ENCODE measurements at regions not wholly inside any gene's neighbourhood (a gene's known extent, or its start where the extent isn't known, plus 50 kb on each side); places are given as distances from the start of the nearest gene placed in this dataset.

DNA sequence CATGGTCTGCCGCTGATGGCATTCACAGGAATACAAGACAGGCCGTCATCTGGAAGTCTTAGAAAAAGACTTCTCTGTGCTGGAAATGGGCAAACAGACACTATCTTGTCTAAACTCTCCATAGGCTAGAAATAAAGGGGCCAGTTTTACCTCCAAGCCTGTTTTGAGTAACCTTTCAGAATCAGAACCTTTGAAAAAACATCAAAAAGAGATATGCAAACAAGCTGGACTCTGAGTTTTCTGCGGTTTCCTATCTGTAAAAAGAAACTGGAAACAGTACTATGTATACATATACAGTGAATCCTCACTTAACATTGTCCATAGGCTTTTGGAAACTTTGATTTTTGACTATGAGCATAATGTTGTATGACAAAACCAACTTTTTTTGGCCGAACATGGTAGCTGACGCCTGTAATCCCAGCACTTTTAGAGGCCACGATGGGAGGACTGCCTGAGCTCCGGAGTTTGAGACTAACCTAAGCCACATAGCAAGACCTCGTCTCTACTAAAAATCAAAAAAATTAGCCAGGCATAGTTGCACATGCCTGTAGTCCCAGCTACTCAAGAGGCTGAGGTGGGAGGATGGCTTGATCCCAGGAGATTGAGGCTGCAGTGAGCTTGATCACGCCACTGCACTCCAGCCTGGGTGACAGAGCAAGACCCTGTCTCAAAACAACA is 92.9 kb upstream of the MAX start:
- DNase-seq (ENCODE audit: insufficient read length, low spot score) (no peak), FAIRE-seq (peak; percentile 72)
- no peak for TF ChIP-seq POLR2A (IDR thresholded peaks at IDR 0.05; ENCODE audit: low read depth, low read length)
- peak; percentile 90 for TF ChIP-seq POU2F2 (IDR thresholded peaks at IDR 0.05; ENCODE audit: low read depth, low read length)

- DNase-seq (ENCODE audit: insufficient read length, low spot score): no peak
- FAIRE-seq: no peak
- TF ChIP-seq POLR2AphosphoS5 (IDR thresholded peaks at IDR 0.05; ENCODE audit: low read depth, low read length) (no peak), POU2F2 (IDR thresholded peaks at IDR 0.05; ENCODE audit: low read depth, low read length) (no peak), PAX5 (IDR thresholded peaks at IDR 0.05; ENCODE audit: insufficient read depth, low read length, severe bottlenecking) (no peak), POLR2A (IDR thresholded peaks at IDR 0.05; ENCODE audit: low read depth, low read length) (no peak), TAF1 (IDR thresholded peaks at IDR 0.05; ENCODE audit: low read depth, low read length) (no peak), SPI1 (IDR thresholded peaks at IDR 0.05; ENCODE audit: low read depth, low read length) (no peak)
These were observed 96.0 kb upstream of the MAX start for GRCh38 chr14:65198346-65198745.

GRCh38 chr14:65200454-65200853 is 98.1 kb upstream of the MAX start:
- TF ChIP-seq POLR2AphosphoS5 (IDR thresholded peaks at IDR 0.05; ENCODE audit: low read depth, low read length) (no peak), POU2F2 (IDR thresholded peaks at IDR 0.05; ENCODE audit: low read depth, low read length) (no peak), POLR2A (IDR thresholded peaks at IDR 0.05; ENCODE audit: low read depth, low read length) (no peak), PAX5 (IDR thresholded peaks at IDR 0.05; ENCODE audit: insufficient read depth, low read length, severe bottlenecking) (no peak), TAF1 (IDR thresholded peaks at IDR 0.05; ENCODE audit: low read depth, low read length) (no peak)
- DNase-seq (ENCODE audit: insufficient read length, low spot score) (no peak), FAIRE-seq (no peak)

DNA sequence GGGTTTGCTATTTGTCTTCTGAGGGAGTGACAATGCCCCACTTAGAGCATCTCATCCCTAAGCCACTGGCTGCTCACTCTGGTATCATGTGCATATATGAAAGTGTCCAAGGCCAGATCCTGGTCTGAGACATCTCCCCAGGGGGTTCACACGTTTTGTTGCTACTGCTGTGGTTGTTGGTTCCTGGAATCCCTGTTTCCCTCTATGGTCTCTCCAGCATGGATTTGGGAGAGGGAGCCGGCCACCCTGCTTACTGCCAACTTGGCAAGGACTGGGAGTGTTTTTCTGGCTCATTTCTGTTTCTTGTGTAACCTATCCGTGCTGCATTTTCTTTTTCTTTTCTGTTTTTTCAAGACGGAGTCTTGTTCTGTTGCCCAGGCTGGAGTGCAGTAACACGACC is 101.3 kb upstream of the MAX start:
- no peak for TF ChIP-seq POLR2AphosphoS5 (IDR thresholded peaks at IDR 0.05; ENCODE audit: low read depth, low read length)
- TF ChIP-seq TAF1 (IDR thresholded peaks at IDR 0.05; ENCODE audit: low read depth, low read length): no peak
- no peak for TF ChIP-seq PAX5 (IDR thresholded peaks at IDR 0.05; ENCODE audit: insufficient read depth, low read length, severe bottlenecking)
- TF ChIP-seq POU2F2 (IDR thresholded peaks at IDR 0.05; ENCODE audit: low read depth, low read length): no peak
- no peak for TF ChIP-seq POLR2A (IDR thresholded peaks at IDR 0.05; ENCODE audit: low read depth, low read length)
- TF ChIP-seq SPI1 (IDR thresholded peaks at IDR 0.05; ENCODE audit: low read depth, low read length): no peak
- DNase-seq (ENCODE audit: insufficient read length, low spot score): no peak
- FAIRE-seq: no peak

DNA sequence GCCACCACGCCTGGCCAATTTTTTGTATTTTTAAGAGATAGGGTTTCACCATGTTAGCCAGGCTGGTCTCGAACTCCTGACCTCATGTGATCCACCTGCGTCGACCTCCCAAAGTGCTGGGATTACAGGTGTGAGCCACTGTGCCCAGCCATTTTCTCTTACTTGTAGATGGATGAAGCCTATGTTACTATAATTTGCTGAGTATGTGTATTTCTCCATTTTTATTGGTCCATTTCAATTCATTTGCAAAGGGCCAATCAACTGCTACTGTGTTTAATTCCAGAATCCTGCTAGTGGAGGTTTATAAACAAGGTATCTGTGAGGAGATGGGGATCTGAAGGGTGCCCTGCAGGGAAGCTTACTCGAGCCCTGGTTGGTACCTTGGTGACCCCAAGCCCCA is 101.7 kb upstream of the MAX start:
- no peak for TF ChIP-seq TAF1 (IDR thresholded peaks at IDR 0.05; ENCODE audit: low read depth, low read length)
- TF ChIP-seq PAX5 (IDR thresholded peaks at IDR 0.05; ENCODE audit: insufficient read depth, low read length, severe bottlenecking): no peak
- TF ChIP-seq SPI1 (IDR thresholded peaks at IDR 0.05; ENCODE audit: low read depth, low read length): no peak
- TF ChIP-seq POLR2A (IDR thresholded peaks at IDR 0.05; ENCODE audit: low read depth, low read length): no peak
- TF ChIP-seq POU2F2 (IDR thresholded peaks at IDR 0.05; ENCODE audit: low read depth, low read length): no peak
- no peak for TF ChIP-seq POLR2AphosphoS5 (IDR thresholded peaks at IDR 0.05; ENCODE audit: low read depth, low read length)
- FAIRE-seq (no peak), DNase-seq (ENCODE audit: insufficient read length, low spot score) (no peak)

GRCh38 chr14:65206078-65206447 is 103.7 kb upstream of the MAX start:
- FAIRE-seq (no peak), DNase-seq (ENCODE audit: insufficient read length, low spot score) (no peak)
- TF ChIP-seq TAF1 (IDR thresholded peaks at IDR 0.05; ENCODE audit: low read depth, low read length) (no peak), POLR2A (IDR thresholded peaks at IDR 0.05; ENCODE audit: low read depth, low read length) (no peak), PAX5 (IDR thresholded peaks at IDR 0.05; ENCODE audit: insufficient read depth, low read length, severe bottlenecking) (no peak), SPI1 (IDR thresholded peaks at IDR 0.05; ENCODE audit: low read depth, low read length) (no peak), POU2F2 (IDR thresholded peaks at IDR 0.05; ENCODE audit: low read depth, low read length) (no peak), POLR2AphosphoS5 (IDR thresholded peaks at IDR 0.05; ENCODE audit: low read depth, low read length) (no peak)

- DNase-seq (ENCODE audit: insufficient read length, low spot score) (no peak), FAIRE-seq (peak; percentile 85)
- TF ChIP-seq SPI1 (IDR thresholded peaks at IDR 0.05; ENCODE audit: low read depth, low read length) (peak; percentile 36; the same call in 1 of the 2 replicates), TAF1 (IDR thresholded peaks at IDR 0.05; ENCODE audit: low read depth, low read length) (no peak; the same call in 1 of the 2 replicates), POU2F2 (IDR thresholded peaks at IDR 0.05; ENCODE audit: low read depth, low read length) (peak; percentile 77), PAX5 (IDR thresholded peaks at IDR 0.05; ENCODE audit: insufficient read depth, low read length, severe bottlenecking) (no peak), POLR2A (IDR thresholded peaks at IDR 0.05; ENCODE audit: low read depth, low read length) (peak; percentile 56), POLR2AphosphoS5 (IDR thresholded peaks at IDR 0.05; ENCODE audit: low read depth, low read length) (no peak)
These were observed 104.3 kb upstream of the MAX start for GRCh38 chr14:65206448-65207096.

DNA sequence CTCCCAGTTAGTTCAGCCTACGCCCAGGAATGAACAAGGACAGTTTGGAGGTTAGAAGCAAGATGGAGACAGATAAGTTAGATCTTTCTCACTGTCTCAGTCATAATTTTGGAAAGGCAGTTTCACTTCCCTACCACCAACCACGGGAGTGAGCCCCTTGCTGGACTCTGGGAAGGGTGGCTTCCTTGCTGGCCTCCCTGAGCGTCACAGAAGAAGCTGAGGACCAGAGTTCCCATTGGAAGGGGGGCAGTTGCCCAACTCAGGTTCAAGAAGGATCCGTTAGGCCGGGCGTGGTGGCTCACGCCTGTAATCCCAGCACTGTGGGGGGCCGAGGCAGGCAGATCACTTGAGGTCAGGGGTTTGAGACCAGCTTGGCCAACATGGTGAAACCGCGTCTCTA is 106.2 kb upstream of the MAX start:
- DNase-seq (ENCODE audit: insufficient read length, low spot score): no peak
- no peak for FAIRE-seq
- TF ChIP-seq SPI1 (IDR thresholded peaks at IDR 0.05; ENCODE audit: low read depth, low read length): peak; percentile 92
- TF ChIP-seq POLR2AphosphoS5 (IDR thresholded peaks at IDR 0.05; ENCODE audit: low read depth, low read length): no peak
- TF ChIP-seq TAF1 (IDR thresholded peaks at IDR 0.05; ENCODE audit: low read depth, low read length): no peak

DNA sequence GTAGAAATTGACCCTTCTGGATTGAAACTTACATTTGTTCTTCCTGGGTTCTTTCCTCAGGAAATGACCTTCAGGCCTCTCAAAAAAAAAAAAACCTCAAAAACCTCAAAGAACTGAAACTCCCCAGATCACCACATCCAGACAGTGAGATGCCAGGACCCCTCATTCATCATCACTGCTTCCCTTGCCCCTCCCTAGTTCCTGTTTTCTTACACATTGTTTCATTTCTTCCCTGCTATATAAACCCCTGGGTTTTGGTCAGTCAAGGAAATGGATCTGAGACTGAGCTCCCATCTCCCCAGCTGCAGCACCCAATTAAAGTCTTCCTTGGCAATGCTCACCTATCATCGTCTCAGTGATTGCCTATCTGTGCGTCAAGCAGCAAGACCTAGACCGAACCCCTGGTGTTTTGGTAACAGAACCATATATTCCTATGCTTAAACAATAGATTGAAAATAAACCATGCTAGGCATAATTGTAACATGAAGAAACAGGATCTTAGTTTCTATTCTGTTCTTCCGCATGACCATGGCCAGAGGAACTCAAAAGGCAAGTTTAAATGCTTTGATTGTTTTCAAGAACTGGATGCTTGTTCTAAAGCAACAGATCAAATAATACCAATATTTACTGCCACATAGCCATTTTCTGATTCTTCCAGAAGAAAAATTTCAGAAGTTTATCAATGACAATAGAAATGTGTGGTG is 108.0 kb upstream of the MAX start:
- no peak for DNase-seq (ENCODE audit: insufficient read length, low spot score)
- TF ChIP-seq PAX5 (IDR thresholded peaks at IDR 0.05; ENCODE audit: insufficient read depth, low read length, severe bottlenecking): no peak
- no peak for TF ChIP-seq TAF1 (IDR thresholded peaks at IDR 0.05; ENCODE audit: low read depth, low read length)
- 0 out of 2 replicates have a peak, but pooled peaks have one; percentile 46 for TF ChIP-seq POLR2AphosphoS5 (IDR thresholded peaks at IDR 0.05; ENCODE audit: low read depth, low read length)
- TF ChIP-seq POLR2A (IDR thresholded peaks at IDR 0.05; ENCODE audit: low read depth, low read length): peak; percentile 70
- peak; percentile 64; the same call in 1 of the 2 replicates for TF ChIP-seq POU2F2 (IDR thresholded peaks at IDR 0.05; ENCODE audit: low read depth, low read length)
- peak; percentile 80 for TF ChIP-seq SPI1 (IDR thresholded peaks at IDR 0.05; ENCODE audit: low read depth, low read length)
- FAIRE-seq: peak; percentile 81

All from GM12891 (cell line).